ENCODE measurements at regions not wholly inside any gene's neighbourhood (a gene's known extent, or its start where the extent isn't known, plus 50 kb on each side); places are given as distances from the start of the nearest gene placed in this dataset.

DNA sequence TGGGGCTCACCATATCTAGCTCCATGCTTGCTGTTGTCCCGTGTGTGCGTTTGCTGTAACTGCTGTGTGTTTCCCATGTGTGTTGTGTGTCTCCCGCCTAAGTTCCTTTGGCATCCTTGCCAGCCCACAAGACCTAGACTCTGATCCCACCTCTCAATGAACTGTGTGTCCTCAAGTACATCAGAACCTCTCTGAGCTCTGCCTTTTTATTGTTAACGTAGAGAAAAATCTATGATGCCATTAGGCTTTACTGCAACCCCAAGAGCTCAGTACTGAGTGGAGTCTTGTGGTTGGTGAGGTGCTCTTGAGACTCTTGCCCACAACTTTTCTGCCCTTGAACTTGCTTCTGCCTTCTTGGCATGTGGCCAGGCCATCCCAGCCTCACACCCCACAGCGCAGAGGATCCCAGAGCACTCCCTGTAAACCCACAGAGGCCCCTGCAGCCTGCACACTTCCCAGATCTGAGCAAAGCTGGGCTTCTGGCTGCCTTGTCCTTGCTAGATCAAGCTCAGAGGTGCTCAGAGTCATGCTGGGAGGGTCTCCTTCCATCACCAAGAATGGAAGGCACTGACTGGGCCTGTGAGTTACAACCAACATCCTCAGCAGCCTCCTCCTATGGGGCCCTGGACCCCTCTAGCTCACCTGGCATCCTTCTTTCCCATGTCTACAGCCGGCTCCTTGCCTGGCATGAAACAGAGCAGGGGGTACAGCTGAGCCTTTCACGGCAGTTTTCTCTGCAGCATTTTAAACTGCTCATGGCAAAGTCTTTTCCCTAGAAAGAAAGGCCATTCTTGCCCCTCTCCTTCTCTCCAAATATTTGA, 643.4 kb downstream of the ACTR3B start:
- no peak for DNase-seq (ENCODE audit: low spot score)
- TF ChIP-seq, protein P1, sequence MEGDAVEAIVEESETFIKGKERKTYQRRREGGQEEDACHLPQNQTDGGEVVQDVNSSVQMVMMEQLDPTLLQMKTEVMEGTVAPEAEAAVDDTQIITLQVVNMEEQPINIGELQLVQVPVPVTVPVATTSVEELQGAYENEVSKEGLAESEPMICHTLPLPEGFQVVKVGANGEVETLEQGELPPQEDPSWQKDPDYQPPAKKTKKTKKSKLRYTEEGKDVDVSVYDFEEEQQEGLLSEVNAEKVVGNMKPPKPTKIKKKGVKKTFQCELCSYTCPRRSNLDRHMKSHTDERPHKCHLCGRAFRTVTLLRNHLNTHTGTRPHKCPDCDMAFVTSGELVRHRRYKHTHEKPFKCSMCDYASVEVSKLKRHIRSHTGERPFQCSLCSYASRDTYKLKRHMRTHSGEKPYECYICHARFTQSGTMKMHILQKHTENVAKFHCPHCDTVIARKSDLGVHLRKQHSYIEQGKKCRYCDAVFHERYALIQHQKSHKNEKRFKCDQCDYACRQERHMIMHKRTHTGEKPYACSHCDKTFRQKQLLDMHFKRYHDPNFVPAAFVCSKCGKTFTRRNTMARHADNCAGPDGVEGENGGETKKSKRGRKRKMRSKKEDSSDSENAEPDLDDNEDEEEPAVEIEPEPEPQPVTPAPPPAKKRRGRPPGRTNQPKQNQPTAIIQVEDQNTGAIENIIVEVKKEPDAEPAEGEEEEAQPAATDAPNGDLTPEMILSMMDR (IDR thresholded peaks at IDR 0.05; ENCODE audit: extremely low read depth, missing control alignments) = no peak

DNA sequence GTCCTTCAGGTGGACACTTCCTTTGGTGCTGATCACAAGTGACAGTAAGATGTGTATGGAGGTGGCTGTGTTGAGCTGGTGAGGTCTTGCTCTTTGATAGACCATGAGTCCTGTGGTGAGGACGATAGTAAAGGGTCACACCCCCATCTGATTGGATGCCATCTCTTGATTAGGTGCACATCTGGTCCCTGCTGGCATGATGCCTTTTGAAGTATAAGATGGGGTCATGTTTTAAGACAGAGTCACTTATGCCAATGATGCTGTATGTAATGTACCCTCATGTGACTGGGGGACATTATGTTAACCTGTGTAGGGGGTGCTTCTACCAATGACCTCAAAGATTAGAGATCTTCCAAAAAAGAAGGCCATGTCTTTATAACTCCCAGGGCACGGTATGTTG, 644.6 kb downstream of the ACTR3B start:
- DNase-seq (ENCODE audit: low spot score) = no peak
- TF ChIP-seq, protein P1 (IDR thresholded peaks at IDR 0.05; ENCODE audit: extremely low read depth, missing control alignments) = no peak

DNA sequence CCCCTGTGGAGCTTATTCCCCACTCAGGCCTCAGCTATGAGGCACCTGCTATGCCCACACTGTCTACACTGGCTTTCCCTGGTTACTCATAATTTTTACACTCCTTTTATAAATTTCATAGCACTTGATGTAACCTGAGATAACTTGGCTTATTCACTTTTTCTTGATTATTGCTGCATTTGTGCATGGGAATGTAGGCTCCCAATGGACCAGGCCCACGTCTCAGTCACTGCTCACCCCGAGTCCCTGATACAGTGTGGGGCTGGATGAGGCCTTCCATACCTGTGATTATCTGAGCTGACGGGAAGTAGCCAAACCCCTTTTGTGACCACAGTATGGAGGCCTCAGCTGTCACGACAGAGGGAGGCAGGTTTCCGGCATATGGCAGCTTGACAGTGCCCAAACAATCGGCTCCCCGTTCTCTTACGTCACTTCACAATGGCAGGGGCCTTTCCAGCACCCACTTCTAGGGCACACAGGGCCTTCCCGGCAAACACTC, 645.3 kb downstream of the ACTR3B start:
- DNase-seq (ENCODE audit: low spot score) = no peak
- TF ChIP-seq, protein P1 (IDR thresholded peaks at IDR 0.05; ENCODE audit: extremely low read depth, missing control alignments) = no peak

DNA sequence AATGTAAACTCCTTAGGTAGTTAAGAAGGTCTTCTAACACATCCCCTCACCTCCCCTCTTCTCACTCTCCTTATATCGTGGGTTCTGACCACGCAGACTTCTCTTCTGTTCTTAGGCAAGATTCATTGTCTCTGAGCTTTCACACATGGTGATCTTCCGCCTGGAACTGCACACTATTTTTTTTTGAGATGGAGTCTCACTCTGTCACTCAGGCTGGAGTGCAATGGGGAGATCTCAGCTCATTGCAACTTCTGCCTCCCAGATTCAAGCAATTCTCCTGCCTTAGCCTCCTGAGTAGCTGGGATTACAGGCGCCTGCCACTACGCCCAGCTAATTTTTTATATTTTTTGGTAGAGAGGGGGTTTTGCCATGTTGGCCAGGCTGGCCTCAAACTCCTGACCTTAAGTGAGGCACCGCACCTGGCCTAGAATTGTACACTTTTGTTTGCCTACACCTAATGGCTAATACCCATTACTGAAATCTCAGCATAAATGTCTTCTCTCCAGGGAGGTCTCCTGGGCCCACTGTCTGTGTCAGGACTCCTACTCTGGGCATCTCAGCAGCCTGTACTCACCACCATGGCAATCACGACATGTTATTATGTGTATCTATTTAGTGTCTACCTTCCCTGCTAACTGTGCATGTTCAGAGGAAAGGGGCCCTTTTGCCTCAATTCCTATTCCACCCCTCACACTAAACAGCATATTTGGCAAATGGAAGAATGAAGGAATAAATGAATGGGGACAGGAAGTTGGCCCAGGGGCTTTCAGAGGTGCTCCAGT, 646.3 kb upstream of the DPP6 start:
- TF ChIP-seq, protein P1 (IDR thresholded peaks at IDR 0.05; ENCODE audit: extremely low read depth, missing control alignments) = no peak
- DNase-seq (ENCODE audit: low spot score) = no peak

DNA sequence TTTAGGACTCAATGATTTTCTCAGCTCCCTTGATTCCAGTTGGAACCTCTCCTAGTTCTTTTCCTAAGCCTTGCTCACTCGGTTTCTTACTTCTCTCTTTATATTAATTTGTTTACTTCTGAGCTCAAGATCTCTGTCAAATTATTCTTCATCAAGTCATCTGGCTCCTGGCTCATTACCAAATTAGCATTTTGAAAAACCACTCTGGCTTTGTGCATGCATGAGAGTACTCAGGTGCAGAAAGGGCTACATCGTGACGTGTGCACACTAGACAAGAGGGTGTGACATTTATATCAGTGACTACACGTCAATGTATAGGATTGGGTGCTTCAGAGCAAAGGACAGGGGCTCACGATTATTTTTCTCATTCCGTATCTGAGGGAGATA, 645.7 kb upstream of the DPP6 start:
- TF ChIP-seq, protein P1 (IDR thresholded peaks at IDR 0.05; ENCODE audit: extremely low read depth, missing control alignments) = no peak
- DNase-seq (ENCODE audit: low spot score) = no peak

DNA sequence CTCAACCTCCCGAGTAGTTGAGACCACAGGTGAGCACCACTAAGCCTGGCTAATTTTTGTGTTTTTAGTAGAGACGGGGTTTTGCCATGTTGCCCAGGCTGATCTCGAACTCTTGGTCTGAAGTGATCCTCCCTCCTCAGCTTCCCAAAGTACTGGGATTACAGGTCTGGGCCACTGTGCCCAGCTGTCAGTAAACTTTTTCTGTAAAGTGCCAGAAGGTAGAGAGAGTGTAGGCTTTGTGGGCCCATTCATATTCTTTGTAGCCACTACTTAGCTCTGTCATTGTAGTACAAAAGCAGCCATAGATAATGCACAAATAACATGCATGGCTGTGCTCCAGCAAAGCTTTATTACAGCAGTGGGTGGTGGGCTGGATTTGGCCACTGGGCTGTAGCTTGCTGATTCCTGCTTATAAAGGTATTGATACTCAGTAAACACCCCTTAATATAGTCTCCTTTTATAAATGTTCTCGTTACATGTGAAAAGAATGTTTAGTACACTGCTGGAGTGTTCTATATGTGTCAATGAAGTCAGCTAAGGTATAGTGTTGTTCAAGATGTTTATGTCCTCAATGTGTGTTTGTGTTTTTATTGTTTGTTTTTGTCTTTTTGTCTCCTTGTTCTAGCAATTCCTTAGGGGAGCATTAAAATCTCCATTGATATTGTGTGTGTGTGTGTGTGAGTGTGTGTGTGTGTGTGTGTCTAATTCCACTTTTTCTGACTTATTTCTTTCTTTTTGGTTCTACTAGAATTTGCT, 644.7 kb upstream of the DPP6 start:
- no peak for DNase-seq (ENCODE audit: low spot score)
- TF ChIP-seq, protein P1 (IDR thresholded peaks at IDR 0.05; ENCODE audit: extremely low read depth, missing control alignments) = no peak

Measured in GM20000 (cell line).